ENCODE measurements at regions not wholly inside any gene's neighbourhood (a gene's known extent, or its start where the extent isn't known, plus 50 kb on each side); places are given as distances from the start of the nearest gene placed in this dataset.

DNA sequence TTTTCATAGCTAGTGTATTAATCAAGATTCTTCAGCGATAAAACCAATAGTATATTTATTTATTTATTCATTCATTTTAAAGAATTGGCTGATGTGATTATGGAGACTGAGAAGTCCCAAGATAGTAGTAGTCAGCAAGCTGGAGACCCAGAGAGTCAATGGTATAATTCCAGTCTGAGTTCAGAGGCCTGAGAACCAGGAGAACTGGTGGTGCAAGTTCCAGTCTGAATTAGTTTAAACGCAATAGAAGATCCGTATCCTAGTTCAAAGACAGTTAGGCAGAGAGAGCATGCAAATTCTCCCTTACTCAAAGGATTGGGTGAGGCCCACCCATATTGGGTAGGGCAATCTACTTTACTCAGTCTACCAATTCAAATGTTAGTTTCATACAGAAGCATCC lies 364.2 kb upstream of the RPS23 start:
- TF ChIP-seq ZNF121 (CRISPR knock-in tag; IDR thresholded peaks at IDR 0.05) (no peak), USF2 (CRISPR knock-in tag; IDR thresholded peaks at IDR 0.05) (no peak), CREB1 (CRISPR knock-in tag; IDR thresholded peaks at IDR 0.05) (no peak), ZNF138 (CRISPR knock-in tag; conservative IDR thresholded peaks at IDR 0.05) (no peak)
